PC-3 (cell line): ENCODE measurements at regions not wholly inside any gene's neighbourhood (a gene's known extent, or its start where the extent isn't known, plus 50 kb on each side); places are given as distances from the start of the nearest gene placed in this dataset.

ENCODE experiments used
- ATAC-seq: fragments of 200-7000 bp; cut with Tn5 transposase; 2 replicates; pipeline ENCODE4 v1.9.1; 2020; ENCODE audit warnings: mild to moderate bottlenecking, moderate library complexity
- BruUV-seq: library from RNA; stranded (reverse); fragments of 400-500 nt; replicated peaks from 2 replicates; lab custom pipeline; 2021; lab: Mats Ljungman, UMichigan
- CTCF ChIA-PET: fragments of 300-600 bp; sonication (Branson Sonifier 250); formaldehyde crosslinking; loops from one replicate; lab custom pipeline; 2022; ENCODE audit warnings: antibody characterized with exemption; lab: Charles Lee
- POLR2A ChIA-PET: fragments of 300-600 bp; sonication (Branson Sonifier 250); formaldehyde crosslinking; loops from one replicate; lab custom pipeline; 2022; ENCODE audit warnings: antibody characterized with exemption; ENCODE audit not compliant: unreplicated experiment; lab: Charles Lee
- DNase-seq: peaks from one replicate; pipeline ENCODE4 v3.0.0-alpha.2; 2015
- H2AFZ ChIP-seq: fragments of 300-600 bp; sonication (generic); 2 replicates; pipeline ENCODE4 v1.6.0; 2016; ENCODE audit warnings: antibody characterized with exemption, low read length
- H3F3A ChIP-seq: fragments of 300-600 bp; sonication (generic); one replicate; pipeline ENCODE4 v1.6.0; 2017; ENCODE audit warnings: antibody characterized with exemption, low read length, control low read depth, mild to moderate bottlenecking; ENCODE audit not compliant: unreplicated experiment
- H3K27ac ChIP-seq: fragments of 300-600 bp; sonication (generic); 2 replicates; pipeline ENCODE4 v1.5.1; 2016; ENCODE audit warnings: mild to moderate bottlenecking, low read length
- H3K27me3 ChIP-seq: fragments of 300-600 bp; sonication (generic); 2 replicates; pipeline ENCODE4 v1.6.1; 2016; ENCODE audit warnings: low read length, mixed read lengths
- H3K36me3 ChIP-seq: fragments of 300-600 bp; sonication (generic); 2 replicates; pipeline ENCODE4 v1.6.1; 2016; ENCODE audit warnings: low read depth, mixed run types, low read length, mixed read lengths
- H3K4me1 ChIP-seq: fragments of 300-600 bp; sonication (generic); 2 replicates; pipeline ENCODE4 v1.5.1; 2016; ENCODE audit warnings: low read length; ENCODE audit not compliant: insufficient read depth
- H3K4me2 ChIP-seq: fragments of 300-600 bp; sonication (generic); 2 replicates; pipeline ENCODE4 v1.6.0; 2016; ENCODE audit warnings: low read length
- H3K4me3 ChIP-seq: fragments of 300-600 bp; sonication (generic); 2 replicates; pipeline ENCODE4 v1.5.1; 2016; ENCODE audit warnings: mild to moderate bottlenecking, low read length, mixed read lengths
- H3K79me2 ChIP-seq: fragments of 300-600 bp; sonication (generic); 2 replicates; pipeline ENCODE4 v1.6.1; 2017; ENCODE audit warnings: low read length, mixed read lengths
- H3K9ac ChIP-seq: fragments of 300-600 bp; sonication (generic); 2 replicates; pipeline ENCODE4 v1.6.0; 2016; ENCODE audit warnings: mild to moderate bottlenecking, low read length
- H3K9me2 ChIP-seq: fragments of 300-600 bp; sonication (generic); replicated peaks from 2 replicates; pipeline ENCODE4 v1.6.1; 2016; ENCODE audit warnings: mixed run types, low read length, mixed read lengths
- H3K9me3 ChIP-seq: fragments of 300-600 bp; sonication (generic); 2 replicates; pipeline ENCODE4 v1.6.1; 2016; ENCODE audit warnings: low read length, mixed read lengths
- H4K20me1 ChIP-seq: fragments of 300-600 bp; sonication (generic); 2 replicates; pipeline ENCODE4 v1.6.1; 2016; ENCODE audit warnings: low read length, mixed read lengths
- EZH2 ChIP-seq: fragments of 300-600 bp; sonication (generic); IDR thresholded peaks from one replicate; pipeline ENCODE4 v1.6.1; 2017; ENCODE audit warnings: antibody characterized with exemption, mild to moderate bottlenecking, low read length; ENCODE audit not compliant: unreplicated experiment
- EZH2phosphoT487 ChIP-seq: fragments of 300-600 bp; sonication (generic); IDR thresholded peaks from 2 replicates; pipeline ENCODE4 v1.6.1; 2018; ENCODE audit warnings: mild to moderate bottlenecking, antibody characterized with exemption, low read length, borderline replicate concordance
- intact Hi-C: fragments of 100-400 bp; cut with micrococcal nuclease; formaldehyde crosslinking; loops from 2 replicates; pipeline ENCODE4 v1.9.0; 2023
- TF ChIP-seq, protein P1 (sequence below): fragments of 300-600 bp; sonication (generic); conservative IDR thresholded peaks from 2 replicates; pipeline ENCODE4 v1.5.1; 2017; ENCODE audit warnings: antibody characterized with exemption, low read depth, mild to moderate bottlenecking, low read length

DNA sequence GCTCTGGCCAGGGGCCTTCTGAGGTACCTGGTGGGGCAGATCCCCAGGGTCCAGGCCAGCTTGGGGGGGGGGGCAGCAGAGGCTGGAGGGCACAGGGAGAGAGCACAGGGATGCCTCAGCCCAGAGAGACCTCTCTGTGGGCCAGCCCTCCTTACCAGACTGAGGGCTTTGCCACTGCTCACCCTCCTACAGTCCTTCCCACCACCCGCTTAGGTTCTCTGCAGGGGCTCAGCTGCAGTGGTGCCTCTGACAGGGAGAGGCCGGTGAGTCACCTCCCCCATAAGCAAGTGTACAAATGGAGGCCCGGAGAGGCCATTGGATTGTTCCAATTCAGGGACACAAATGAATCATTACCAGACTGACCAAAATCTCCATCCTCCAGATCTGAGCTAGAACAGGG is 68.1 kb upstream of the LMO1 start:
- Histone ChIP-seq H3K9me3 (no peaks in the 10 kb centered on the region), H4K20me1 (no peaks in the 10 kb centered on the region), H3K4me2 (no peak overlapping the region), H3K4me3 (no peak overlapping the region), H3K9ac (no peak overlapping the region), H3K27me3 (no peaks in the 10 kb centered on the region), H3F3A (no peaks in the 10 kb centered on the region), H2AFZ (no peak overlapping the region), H3K27ac (no peak overlapping the region), H3K36me3 (no peaks in the 10 kb centered on the region), H3K79me2 (no peaks in the 10 kb centered on the region), H3K4me1 (peaks cover 38% of the 10 kb centered on the region), H3K9me2 (no peaks in the 10 kb centered on the region)
- intact Hi-C loops, result no loop called here
- ChIA-PET CTCF (interaction anchor here (0.6 kb wide), 1 partner anchor 101 kb away, joined by 3 read pairs; no protein-coding TSS in a partner anchor), POLR2A (no interaction called here)
- DNase-seq (no peak), ATAC-seq (no peak)
- no TSS peak for BruUV-seq
- TF ChIP-seq EZH2, result no peak
- TF ChIP-seq, protein P1, sequence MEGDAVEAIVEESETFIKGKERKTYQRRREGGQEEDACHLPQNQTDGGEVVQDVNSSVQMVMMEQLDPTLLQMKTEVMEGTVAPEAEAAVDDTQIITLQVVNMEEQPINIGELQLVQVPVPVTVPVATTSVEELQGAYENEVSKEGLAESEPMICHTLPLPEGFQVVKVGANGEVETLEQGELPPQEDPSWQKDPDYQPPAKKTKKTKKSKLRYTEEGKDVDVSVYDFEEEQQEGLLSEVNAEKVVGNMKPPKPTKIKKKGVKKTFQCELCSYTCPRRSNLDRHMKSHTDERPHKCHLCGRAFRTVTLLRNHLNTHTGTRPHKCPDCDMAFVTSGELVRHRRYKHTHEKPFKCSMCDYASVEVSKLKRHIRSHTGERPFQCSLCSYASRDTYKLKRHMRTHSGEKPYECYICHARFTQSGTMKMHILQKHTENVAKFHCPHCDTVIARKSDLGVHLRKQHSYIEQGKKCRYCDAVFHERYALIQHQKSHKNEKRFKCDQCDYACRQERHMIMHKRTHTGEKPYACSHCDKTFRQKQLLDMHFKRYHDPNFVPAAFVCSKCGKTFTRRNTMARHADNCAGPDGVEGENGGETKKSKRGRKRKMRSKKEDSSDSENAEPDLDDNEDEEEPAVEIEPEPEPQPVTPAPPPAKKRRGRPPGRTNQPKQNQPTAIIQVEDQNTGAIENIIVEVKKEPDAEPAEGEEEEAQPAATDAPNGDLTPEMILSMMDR, result no peak
- TF ChIP-seq EZH2phosphoT487, result no peak

DNA sequence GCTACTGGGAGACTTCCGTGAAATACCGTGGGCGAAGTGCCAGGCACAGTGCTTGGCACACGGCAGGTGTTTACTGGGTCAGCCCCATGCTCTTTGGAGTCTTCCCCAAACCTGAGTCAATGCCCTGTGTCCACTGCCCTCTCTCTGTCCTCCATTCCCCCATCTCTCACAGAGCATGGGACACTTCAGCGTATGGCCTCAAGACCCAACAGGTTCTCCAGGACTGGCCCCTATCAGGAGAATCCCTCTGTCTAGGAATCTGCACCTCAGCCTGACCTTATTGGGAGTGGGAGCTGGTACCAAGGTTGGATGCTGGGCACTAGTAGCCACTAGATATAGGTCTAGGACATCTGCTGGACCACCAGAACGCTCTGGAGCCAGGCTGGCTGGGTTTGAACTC is 67.2 kb upstream of the LMO1 start:
- Histone ChIP-seq H3K9me3 (no peaks in the 10 kb centered on the region), H3K4me3 (no peak overlapping the region), H3K4me2 (no peak overlapping the region), H3K4me1 (peaks cover 30% of the 10 kb centered on the region), H3K27me3 (no peaks in the 10 kb centered on the region), H3K9me2 (no peaks in the 10 kb centered on the region), H2AFZ (no peak overlapping the region), H3K79me2 (no peaks in the 10 kb centered on the region), H3K27ac (no peak overlapping the region), H3F3A (no peaks in the 10 kb centered on the region), H4K20me1 (no peaks in the 10 kb centered on the region), H3K9ac (no peak overlapping the region), H3K36me3 (no peaks in the 10 kb centered on the region)
- no TSS peak for BruUV-seq
- DNase-seq (no peak), ATAC-seq (no peak)
- ChIA-PET POLR2A (no interaction called here), CTCF (no interaction called here)
- TF ChIP-seq EZH2phosphoT487, result no peak
- TF ChIP-seq EZH2, result no peak
- TF ChIP-seq, protein P1, result no peak
- intact Hi-C loops, result no loop called here

DNA sequence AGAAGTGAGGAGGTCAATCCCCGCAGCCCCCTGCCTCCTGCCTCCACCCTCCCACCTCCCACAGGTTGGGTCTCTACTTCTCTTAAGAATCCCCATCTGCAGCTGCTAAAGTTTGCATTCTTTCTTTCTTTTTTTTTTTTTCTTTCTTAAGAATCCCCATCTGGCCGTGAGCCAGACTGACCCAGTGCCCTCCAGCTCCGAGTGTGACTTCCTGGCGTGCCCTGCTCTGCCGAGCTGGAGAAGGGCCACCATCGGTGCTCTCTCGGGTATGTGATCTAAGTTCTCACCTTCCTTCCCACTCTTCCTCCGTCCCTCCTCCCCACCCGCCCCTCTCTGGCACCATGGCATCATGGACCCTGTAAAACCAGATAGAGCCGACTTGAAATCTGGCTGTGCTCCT is 66.7 kb upstream of the LMO1 start:
- Histone ChIP-seq H3K27ac (no peak overlapping the region), H3K27me3 (no peaks in the 10 kb centered on the region), H2AFZ (no peak overlapping the region), H3K4me2 (no peak overlapping the region), H3K9ac (no peak overlapping the region), H3K4me3 (no peak overlapping the region), H4K20me1 (no peaks in the 10 kb centered on the region), H3K9me3 (no peaks in the 10 kb centered on the region), H3K4me1 (peaks cover 25% of the 10 kb centered on the region), H3K36me3 (no peaks in the 10 kb centered on the region), H3K9me2 (no peaks in the 10 kb centered on the region), H3F3A (no peaks in the 10 kb centered on the region), H3K79me2 (no peaks in the 10 kb centered on the region)
- POLR2A ChIA-PET, result no interaction called here
- CTCF ChIA-PET, result no interaction called here
- DNase-seq (no peak), ATAC-seq (no peak)
- intact Hi-C loops, result no loop called here
- no TSS peak for BruUV-seq
- TF ChIP-seq EZH2phosphoT487 (no peak), EZH2 (no peak)
- TF ChIP-seq, protein P1, result no peak
